ENCODE measurements at regions not wholly inside any gene's neighbourhood (a gene's known extent, or its start where the extent isn't known, plus 50 kb on each side); places are given as distances from the start of the nearest gene placed in this dataset.

- TF ChIP-seq ZNF133 (tag by site-specific recombination; IDR thresholded peaks at IDR 0.05) (no peak), CTCF (tag by site-specific recombination; IDR thresholded peaks at IDR 0.05) (no peak), ZNF660 (tag by site-specific recombination; IDR thresholded peaks at IDR 0.05) (no peak)
- TF ChIP-seq, protein P1, sequence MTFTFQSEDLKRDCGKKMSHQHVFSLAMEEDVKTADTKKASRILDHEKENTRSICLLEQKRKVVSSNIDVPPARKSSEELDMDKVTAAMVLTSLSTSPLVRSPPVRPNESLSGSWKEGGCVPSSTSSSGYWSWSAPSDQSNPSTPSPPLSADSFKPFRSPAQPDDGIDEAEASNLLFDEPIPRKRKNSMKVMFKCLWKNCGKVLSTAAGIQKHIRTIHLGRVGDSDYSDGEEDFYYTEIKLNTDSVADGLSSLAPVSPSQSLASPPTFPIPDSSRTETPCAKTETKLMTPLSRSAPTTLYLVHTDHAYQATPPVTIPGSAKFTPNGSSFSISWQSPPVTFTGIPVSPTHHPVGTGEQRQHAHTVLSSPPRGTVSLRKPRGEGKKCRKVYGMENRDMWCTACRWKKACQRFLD (tag by site-specific recombination; IDR thresholded peaks at IDR 0.05) = no peak
These were observed 814.0 kb downstream of the BRD1 start for GRCh38 chr22:49013707-49014106.
